ENCODE measurements at regions not wholly inside any gene's neighbourhood (a gene's known extent, or its start where the extent isn't known, plus 50 kb on each side); places are given as distances from the start of the nearest gene placed in this dataset.

- no peak overlapping the region for H3K4me3 ChIP-seq (replicated peaks in 1 of 4; ENCODE audit: control extremely low read depth in 1 of 4, insufficient read depth in 1 of 4, low read depth in 3 of 4, low read length in 4 of 4)
- H3K27ac ChIP-seq (ENCODE audit: insufficient read depth, low read length), result no peak overlapping the region
- no peak overlapping the region for H3K4me2 ChIP-seq (ENCODE audit: extremely low read depth, insufficient read depth, low read length)
- H3K4me1 ChIP-seq (ENCODE audit: control insufficient read depth, extremely low read depth, insufficient read depth, low read length), result peaks cover 3% of the 10 kb centered on the region
- no peaks in the 10 kb centered on the region for H3K79me2 ChIP-seq (ENCODE audit: control insufficient read depth, insufficient read depth, low read length)
- H3K36me3 ChIP-seq (ENCODE audit: control insufficient read depth, insufficient read depth, low read length), result no peaks in the 10 kb centered on the region
- TF ChIP-seq CTCF (conservative IDR thresholded peaks at IDR 0.05 in 1 of 2, IDR thresholded peaks at IDR 0.05 in 1 of 2; ENCODE audit: low read depth in 1 of 2, low read length in 2 of 2) (no peak), EZH2 (IDR thresholded peaks at IDR 0.05; ENCODE audit: low read length, missing control alignments) (no peak)
- no peaks in the 10 kb centered on the region for H3K27me3 ChIP-seq (ENCODE audit: control insufficient read depth, insufficient read depth, low read length)
- H2AFZ ChIP-seq (ENCODE audit: low read length), result no peak overlapping the region
- no peaks in the 10 kb centered on the region for H3K9me3 ChIP-seq (ENCODE audit: control insufficient read depth, insufficient read depth, low read depth, low read length)
- no peak for DNase-seq (ENCODE audit: low read depth in 2 of 2)
- no peaks in the 10 kb centered on the region for H4K20me1 ChIP-seq (ENCODE audit: control insufficient read depth, extremely low read depth, insufficient read depth, low read length)
- H3K9ac ChIP-seq (ENCODE audit: insufficient read depth, low read length), result no peak overlapping the region
Measured at GRCh38 chr7:142447762-142448161, 189.9 kb upstream of the PRSS58 start.

- TF ChIP-seq EZH2 (IDR thresholded peaks at IDR 0.05; ENCODE audit: low read length, missing control alignments), result no peak
- TF ChIP-seq CTCF (conservative IDR thresholded peaks at IDR 0.05 in 1 of 2, IDR thresholded peaks at IDR 0.05 in 1 of 2; ENCODE audit: low read depth in 1 of 2, low read length in 2 of 2), result peak; percentile 5 to 27
- H3K27me3 ChIP-seq (ENCODE audit: control insufficient read depth, insufficient read depth, low read length), result no peaks in the 10 kb centered on the region
Measured at GRCh38 chr7:142445019-142445686, 187.3 kb upstream of the PRSS58 start.

GRCh38 chr7:142443216-142444010 is 185.6 kb upstream of the PRSS58 start:
- Histone ChIP-seq H3K4me1 (ENCODE audit: control insufficient read depth, extremely low read depth, insufficient read depth, low read length) (peaks cover 9% of the 10 kb centered on the region), H3K27ac (ENCODE audit: insufficient read depth, low read length) (no peak overlapping the region), H3K36me3 (ENCODE audit: control insufficient read depth, insufficient read depth, low read length) (no peaks in the 10 kb centered on the region), H4K20me1 (ENCODE audit: control insufficient read depth, extremely low read depth, insufficient read depth, low read length) (no peaks in the 10 kb centered on the region), H2AFZ (ENCODE audit: low read length) (peak overlapping the region; percentile 59), H3K9ac (ENCODE audit: insufficient read depth, low read length) (no peak overlapping the region), H3K4me3 (replicated peaks in 1 of 4; ENCODE audit: control extremely low read depth in 1 of 4, insufficient read depth in 1 of 4, low read depth in 3 of 4, low read length in 4 of 4) (no peak overlapping the region), H3K79me2 (ENCODE audit: control insufficient read depth, insufficient read depth, low read length) (no peaks in the 10 kb centered on the region), H3K4me2 (ENCODE audit: extremely low read depth, insufficient read depth, low read length) (no peak overlapping the region), H3K27me3 (ENCODE audit: control insufficient read depth, insufficient read depth, low read length) (no peaks in the 10 kb centered on the region), H3K9me3 (ENCODE audit: control insufficient read depth, insufficient read depth, low read depth, low read length) (no peaks in the 10 kb centered on the region)
- peak in 1 of 2 donors; percentile 32 for DNase-seq (ENCODE audit: low read depth in 2 of 2)
- TF ChIP-seq CTCF (conservative IDR thresholded peaks at IDR 0.05 in 1 of 2, IDR thresholded peaks at IDR 0.05 in 1 of 2; ENCODE audit: low read depth in 1 of 2, low read length in 2 of 2), result no peak
- no peak for TF ChIP-seq EZH2 (IDR thresholded peaks at IDR 0.05; ENCODE audit: low read length, missing control alignments)

More at GRCh38 chr7:142445019-142445686, 187.3 kb upstream of the PRSS58 start:
- Histone ChIP-seq H4K20me1 (ENCODE audit: control insufficient read depth, extremely low read depth, insufficient read depth, low read length) (no peaks in the 10 kb centered on the region), H3K79me2 (ENCODE audit: control insufficient read depth, insufficient read depth, low read length) (no peaks in the 10 kb centered on the region), H3K9ac (ENCODE audit: insufficient read depth, low read length) (no peak overlapping the region), H3K4me3 (replicated peaks in 1 of 4; ENCODE audit: control extremely low read depth in 1 of 4, insufficient read depth in 1 of 4, low read depth in 3 of 4, low read length in 4 of 4) (no peak overlapping the region), H2AFZ (ENCODE audit: low read length) (no peak overlapping the region), H3K4me2 (ENCODE audit: extremely low read depth, insufficient read depth, low read length) (no peak overlapping the region), H3K36me3 (ENCODE audit: control insufficient read depth, insufficient read depth, low read length) (no peaks in the 10 kb centered on the region), H3K4me1 (ENCODE audit: control insufficient read depth, extremely low read depth, insufficient read depth, low read length) (peaks cover 5% of the 10 kb centered on the region), H3K9me3 (ENCODE audit: control insufficient read depth, insufficient read depth, low read depth, low read length) (no peaks in the 10 kb centered on the region), H3K27ac (ENCODE audit: insufficient read depth, low read length) (no peak overlapping the region)
- no peak for DNase-seq (ENCODE audit: low read depth in 2 of 2)
